T-helper 1 cell treated with Interleukin-12 subunit alpha and Interleukin-12 subunit beta and Interleukin-4 antibody, amounts not matched to agents 30 ng/mL and 1 ng/mL, for 36 hours (primary cell): ENCODE measurements at regions not wholly inside any gene's neighbourhood (a gene's known extent, or its start where the extent isn't known, plus 50 kb on each side); places are given as distances from the start of the nearest gene placed in this dataset.
"Not testable (repeated sequence)": the region's sequence is repeated elsewhere in the genome, so short reads cannot be mapped to it uniquely, and the experiment has no call there.

Experiments used
- intact Hi-C: fragments of 100-400 bp; cut with micrococcal nuclease; formaldehyde crosslinking; loops from one replicate; pipeline ENCODE4 v1.15.1; 2024

DNA sequence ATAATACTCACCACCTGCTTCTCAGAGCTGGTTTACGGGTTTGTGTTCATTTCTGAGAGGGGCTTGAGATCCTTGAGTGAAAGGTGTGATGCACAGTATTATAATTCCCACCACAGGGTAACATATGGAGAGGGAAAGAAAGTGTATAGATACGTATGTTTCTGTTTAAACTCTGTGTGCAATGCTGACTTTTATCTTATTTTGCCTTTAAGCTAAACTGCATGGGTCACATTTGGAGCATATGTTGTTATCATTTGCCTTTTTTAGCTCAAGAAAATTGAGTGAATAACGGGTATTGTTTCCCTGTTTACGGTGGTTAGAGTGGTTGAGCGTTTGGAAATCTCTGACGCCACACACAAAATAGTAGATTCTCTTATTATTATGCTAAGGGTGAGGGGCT, 191.1 kb upstream of the NFIA start:
- intact Hi-C loops = no loop called here

DNA sequence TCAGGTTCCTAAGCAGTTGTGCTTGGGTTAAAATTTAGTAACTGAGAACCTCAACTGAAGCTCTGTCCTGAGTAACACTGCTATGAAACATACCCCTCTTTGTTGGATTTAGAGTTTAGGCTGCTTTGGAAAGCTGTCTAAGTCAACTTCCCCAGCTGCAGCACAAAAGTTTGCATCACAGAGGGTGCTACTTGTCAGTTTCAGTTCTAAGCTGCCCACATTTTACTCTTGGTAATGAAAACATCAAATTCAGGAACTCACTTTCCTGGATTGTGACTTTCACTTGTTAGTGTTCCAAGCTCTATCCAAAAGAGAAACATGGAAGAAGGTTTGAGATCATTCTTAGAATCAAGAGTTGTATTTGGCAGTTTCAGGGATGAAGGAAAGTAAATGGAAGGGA, 191.7 kb upstream of the NFIA start:
- intact Hi-C loops = no loop called here

DNA sequence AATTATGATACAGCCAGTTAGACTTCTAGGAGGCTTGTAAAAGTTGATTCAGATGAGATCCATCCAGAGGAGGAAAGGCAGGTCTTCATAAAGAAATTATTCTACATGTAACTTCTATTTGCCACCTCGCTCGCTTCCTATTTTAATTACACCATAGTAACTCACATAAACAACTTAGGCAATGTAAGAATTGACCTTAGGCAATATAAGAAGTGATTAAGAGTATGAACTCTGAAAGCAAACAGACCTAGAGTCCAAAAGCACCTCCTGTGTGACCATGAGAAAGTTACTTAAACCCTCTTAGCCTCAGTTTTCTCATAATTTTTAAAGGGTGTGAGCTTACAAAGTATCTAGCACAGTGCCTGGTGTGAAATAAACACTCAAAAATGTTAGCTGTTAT, 192.7 kb upstream of the NFIA start:
- intact Hi-C loops = no loop called here

DNA sequence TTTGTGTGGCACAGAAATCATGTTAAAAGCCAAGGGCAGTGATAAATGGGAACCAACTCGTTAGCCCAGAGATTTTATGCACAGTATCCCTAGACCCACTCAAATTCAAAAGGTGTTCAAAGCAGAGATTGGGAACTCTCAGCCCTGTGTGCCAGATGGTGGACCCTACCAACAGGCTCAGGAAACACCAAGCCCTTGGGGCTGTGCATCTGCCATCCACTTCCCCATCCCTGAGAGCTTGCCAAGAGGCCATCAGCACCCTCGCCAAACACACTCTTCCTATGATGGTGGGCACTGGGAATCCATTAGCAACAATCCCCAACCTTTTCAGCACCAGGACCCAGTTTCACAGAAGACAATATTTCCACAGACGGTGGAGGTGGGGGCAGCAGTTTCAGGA, 194.2 kb upstream of the NFIA start:
- intact Hi-C loops = no loop called here

DNA sequence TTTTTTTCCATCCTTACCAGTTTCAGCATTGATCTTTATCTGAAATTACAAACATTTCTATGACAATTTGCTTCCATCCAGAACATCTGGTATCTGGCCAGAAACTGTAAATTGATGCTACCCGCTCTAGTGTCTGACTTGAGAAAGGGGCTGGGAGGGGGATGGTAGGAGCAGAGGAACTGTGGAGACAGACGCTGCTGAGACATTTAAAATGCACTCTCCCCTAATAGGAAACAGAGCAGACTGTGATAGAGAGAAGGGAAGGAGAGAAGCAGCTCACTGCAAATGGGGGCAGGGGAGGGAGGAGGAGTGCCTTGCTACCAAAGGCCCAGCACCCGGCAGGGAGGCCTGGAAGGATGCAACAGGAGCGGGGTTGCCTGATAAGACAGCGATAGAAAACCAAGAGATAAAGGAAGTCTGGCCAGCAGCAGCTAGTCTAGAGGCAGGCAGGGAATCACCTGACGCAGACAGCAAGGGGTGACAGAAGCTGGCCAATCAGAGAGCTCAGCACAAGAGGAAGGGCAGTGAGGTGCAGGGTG, 195.5 kb upstream of the NFIA start:
- intact Hi-C loops = no loop called here

DNA sequence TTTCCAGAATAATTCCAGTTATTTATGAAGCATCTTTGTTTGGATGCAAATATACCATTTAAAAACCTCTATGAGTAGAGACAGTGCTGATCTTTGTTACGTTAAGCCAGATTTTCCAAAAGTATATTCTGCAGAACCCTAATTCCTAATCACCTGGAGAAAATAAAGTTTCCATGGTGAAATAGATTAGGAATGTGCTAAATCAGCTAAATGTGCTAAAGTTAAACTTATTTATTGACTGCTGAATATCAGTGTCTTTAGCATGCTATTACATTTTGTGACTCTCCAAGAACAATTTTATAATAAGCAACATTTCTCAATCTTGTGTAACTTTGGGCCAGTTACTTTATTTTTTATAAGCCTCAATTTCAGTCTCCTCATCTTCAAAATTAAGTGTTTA, 196.3 kb upstream of the NFIA start:
- intact Hi-C loops = no loop called here

DNA sequence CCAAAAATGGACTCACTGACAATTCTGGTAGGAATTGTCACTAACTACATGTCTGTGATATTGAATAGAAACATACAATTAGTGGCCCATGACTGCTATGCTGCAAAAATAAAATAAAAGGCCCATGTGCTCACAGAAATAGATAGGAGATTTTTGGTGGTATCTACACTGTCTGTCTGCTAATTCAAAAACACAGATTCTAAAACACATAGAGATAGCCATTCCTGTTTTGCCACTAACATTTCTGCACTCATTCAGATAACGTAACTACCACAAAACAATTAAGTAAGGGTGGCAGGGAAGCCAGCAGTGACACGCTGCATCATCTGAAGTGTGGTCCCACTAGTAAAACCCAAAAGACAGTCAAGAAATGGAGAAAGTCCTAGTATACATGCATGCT, 202.2 kb upstream of the NFIA start:
- intact Hi-C loops = no loop called here

DNA sequence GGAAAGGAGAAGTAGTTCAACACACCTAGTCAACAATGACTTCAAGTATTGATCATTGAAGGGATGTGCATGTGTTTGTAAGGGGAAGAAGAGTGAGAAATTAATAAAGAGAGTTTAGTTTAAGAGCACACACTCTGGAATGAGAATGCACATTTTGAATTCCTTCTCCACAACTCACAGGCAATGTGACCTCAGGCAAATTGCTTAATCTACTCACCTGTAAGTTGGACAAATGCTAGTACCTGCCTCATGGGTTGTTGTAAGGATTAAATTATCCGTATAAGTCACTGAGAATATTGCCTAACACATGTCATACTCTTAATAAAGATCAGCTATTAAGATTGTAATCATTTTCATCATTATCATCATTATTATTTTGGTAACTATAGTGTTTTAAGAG, 204.0 kb upstream of the NFIA start:
- intact Hi-C loops = no loop called here

DNA sequence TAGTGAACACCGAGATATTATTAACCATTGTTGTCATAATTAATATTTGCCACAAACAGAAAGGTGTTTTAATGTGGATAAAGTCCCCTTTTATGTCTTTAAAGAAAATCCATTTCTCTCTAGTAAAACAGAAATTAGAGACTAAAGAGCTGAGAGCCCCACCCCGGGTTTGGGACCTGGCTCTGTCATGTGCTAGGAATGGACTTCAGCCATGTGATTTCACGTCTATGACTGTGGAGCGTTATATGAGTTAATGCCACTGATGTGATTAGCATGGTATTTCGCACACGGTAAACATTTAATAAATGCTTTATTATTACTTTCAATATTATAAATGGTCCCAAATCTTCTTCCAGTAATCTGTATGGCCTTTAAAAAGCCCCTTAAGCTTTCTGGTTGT, 205.0 kb upstream of the NFIA start:
- intact Hi-C loops = no loop called here

DNA sequence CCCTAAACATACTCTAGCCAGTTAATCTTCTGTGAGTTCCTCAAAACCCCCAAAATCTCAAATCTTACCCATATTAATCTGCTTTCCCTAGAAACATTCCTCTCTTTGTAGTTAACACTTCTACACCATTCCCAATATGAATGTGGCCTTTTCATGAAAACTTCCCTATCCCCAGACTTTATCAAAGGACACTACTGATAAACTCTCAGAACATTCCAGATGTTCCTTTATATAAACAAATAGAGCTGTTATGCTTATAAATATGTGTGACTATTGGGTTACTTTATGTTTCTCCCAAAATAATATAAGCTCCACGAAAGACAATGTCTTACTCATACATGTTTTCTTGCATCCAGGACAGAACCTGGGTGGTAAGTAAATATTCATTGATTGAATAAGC, 205.4 kb upstream of the NFIA start:
- intact Hi-C loops = no loop called here

DNA sequence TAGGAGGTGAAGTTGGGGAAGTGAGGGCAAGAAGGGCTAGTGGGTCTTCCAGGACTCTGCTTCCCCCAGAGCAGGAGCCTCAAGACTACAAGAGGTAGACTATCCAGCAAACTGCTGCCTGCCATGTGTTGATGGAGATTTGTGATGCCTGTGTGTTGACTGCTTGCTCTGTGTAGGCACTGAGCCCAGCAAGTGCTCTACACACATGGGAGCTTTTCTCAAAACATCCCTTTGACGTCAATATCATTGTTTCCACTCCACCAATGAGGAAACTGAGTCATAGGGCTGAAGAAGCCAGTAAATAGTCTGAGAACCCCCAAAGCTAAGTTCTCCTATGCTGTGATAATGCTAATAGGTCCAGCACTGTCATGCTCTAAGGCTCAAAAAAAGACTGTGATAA, 207.2 kb upstream of the NFIA start:
- intact Hi-C loops = no loop called here

DNA sequence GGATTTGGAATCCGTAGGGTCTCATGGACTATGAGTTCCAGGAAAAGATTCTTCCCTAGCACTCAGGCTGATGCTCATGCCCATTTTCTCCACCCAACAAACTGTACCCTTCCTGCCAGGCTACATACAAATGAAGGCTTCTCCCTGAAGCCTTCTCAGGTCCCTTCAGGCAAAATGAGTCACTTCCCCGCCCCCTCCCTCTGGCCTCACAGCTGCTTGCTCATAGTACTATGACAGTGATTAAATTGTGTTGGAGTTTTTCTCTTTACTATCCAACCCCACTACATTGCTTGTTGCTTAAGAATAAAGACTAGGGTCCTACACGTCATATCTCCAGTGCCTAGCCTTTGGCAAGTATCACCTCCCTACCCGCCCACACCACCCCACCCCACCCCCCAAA, 207.6 kb upstream of the NFIA start:
- intact Hi-C loops = no loop called here

DNA sequence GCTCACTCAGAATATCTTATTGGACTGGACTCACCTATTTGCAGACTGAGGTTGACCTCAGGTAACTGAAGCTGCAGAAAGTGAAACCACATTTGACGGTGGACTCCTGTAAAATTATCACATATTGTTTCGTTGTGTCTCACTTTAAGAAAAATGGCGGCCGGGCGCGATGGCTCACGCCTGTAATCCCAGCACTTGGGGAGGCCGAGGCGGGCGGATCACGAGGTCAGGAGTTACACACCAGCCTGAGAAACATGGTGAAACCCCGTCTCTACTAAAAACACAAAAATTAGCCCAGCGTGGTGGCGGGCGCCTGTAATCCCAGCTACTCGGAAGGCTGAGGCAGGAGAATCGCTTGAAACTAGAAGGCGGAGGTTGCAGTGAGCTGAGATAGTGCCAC, 209.0 kb upstream of the NFIA start:
- intact Hi-C loops = not testable (repeated sequence)

DNA sequence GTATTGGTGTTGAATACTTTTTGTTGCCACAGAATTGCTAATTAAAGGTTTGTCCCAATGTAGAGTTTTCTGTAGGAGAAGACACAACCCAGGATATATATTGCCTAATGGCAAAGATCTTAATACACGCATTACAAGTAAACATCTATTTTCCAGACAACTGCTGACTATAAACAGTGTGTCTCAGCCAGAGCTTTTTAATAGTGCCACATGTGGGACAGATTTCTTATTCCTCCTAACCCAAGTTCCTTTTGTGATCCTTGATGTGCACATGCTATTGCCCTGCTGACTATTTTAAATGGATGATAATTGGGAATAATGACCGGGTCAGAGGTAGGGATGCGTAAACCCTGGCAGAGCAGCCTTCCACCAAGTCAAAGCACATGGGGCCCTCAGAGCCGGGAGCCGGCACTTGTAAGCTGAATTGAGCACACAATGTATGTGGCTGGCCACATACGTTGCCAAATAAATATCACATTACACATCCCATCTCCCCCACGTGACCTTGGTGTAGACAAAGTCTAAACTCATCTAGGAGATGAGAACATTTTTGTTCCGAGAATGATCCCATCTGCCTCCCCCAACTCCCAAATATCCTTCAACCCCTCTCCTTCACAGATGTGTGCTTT, 209.8 kb upstream of the NFIA start:
- intact Hi-C loops = no loop called here

DNA sequence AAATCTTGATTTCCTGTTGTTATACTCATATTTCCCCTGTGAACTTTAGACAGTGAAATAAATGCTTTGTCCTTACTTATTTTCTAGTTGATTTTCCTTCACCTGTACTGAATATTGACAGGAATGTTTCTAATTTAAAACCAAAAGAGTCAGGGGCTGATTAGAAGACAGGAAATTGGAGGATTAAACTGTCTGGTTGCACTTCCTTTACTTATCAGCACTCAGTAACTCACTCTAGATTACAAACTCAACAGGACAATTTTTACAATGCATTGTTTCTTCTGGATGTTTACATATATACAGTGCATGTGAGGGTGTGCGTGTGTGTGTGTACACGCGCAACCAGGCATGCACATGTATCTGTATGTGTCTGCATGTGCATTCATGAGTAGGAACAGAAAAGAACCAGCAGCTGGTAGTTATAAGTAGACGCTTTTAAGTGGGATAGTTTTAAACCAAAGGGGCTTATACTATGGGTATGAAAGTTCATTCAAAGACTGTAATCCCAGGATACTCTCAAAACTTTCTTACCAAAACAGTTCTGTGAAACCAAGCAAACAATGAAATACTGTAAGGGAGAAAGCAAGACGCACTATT, 212.0 kb upstream of the NFIA start:
- intact Hi-C loops = no loop called here

DNA sequence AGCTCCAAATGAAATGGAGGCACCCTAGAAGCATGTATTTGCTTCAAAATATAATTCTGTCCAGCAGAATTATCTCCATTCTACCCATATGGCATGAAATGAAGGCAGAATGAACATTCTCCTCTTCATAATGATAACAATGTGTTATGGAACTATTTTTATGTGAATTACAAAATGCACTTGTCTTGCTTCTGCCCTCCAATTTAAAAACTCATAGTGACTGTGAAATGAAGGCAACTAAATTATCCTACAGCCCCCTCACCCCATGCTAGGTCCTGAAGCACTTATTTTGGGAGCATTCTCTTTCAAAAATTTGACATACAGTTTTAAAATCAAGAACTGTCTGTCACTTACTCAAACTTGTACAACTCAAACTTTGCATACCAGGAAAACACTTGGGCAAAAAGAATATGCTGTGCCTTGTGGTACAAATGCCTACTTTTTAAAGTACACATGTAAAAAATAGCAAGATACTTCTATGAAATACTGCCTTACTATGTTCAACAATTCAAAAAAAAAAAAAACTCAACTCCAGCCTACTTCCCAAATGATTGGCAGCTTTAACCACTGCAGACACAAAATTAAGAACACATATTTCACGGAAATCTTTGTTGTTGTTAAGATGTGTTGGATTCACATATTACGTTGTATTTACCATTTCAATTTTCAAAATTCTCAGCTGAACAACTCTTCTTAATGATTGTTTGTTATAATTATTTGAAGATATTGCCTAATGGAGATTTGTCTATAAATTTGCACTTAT, 213.3 kb upstream of the NFIA start:
- intact Hi-C loops = no loop called here

DNA sequence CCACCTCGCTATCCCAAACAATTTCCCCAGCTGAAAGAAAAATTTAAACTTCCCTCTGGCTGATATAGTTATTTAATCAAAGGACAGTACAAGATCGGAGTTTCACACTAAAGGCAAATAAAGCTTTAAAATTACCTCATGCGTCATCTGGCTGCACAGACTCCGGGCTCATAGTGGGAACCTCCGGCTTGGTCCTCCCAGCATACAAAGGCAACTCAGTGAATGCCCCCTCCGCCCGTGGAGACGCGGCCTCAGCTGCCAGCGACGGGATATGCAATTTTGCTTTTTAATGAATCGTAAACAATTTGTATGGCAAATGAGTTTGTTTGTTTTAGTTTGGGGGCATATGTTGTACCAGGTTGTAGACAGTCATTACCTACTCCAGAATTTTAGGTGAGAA, 214.6 kb upstream of the NFIA start:
- intact Hi-C loops = no loop called here

DNA sequence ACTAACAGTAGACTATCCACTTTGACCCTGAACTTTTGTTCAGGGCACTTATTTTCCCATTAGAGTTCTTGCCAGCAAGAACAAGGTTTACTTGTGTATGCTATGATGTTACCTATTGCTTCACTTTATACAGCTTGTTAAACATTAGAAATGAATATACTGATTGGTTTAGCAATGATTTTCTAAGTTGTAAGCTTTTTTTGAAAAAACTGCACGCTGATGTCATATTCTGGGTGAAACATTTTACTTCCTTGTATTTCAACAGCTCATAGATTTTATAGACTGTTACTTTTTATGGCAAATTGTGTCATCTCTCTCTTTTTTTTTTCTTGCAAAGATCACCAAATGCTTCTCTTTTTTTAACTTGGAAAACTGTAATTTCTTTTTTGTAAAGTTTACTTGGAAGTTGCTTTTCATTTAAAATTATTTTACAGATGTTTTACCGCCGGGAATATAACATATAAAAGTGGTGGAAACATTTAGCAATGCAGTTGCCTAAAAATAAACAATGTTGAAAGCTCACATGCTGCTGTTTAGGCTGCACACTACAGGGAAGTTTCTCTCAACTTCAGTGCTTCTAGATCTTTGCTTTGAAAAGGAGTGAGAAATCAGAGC, 215.3 kb upstream of the NFIA start:
- intact Hi-C loops = no loop called here

DNA sequence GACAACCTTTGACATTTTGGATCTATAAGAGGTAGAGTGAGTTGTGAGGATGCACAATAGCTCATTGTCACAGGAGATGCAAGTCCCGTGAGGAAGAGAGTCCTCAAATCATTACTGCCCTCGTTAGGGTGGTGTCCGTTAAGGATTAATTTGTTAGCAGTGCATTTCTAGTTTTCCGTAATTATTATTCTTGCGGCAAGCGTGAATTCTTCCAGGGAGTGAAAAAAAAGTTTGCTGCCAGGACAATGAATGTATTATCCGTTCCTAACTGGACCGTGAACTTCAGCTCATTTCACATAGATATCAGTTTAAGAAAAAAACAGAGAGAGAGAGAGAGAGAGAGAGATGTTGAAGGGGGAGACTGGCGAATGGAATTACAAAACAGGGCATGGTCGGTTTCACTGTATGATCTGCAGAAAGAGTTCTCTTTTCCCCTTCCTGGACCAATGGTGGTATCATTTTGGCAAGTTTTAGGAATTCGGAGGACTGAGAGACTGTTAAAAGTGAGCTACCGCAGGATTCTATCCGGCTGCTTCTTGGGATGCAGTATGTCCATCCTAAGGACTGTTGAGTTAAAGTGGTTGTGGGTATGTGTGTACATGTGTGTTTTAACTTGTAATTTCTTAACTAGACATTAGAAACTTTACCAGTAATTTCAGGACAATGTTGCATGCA, 216.0 kb upstream of the NFIA start:
- intact Hi-C loops = no loop called here

DNA sequence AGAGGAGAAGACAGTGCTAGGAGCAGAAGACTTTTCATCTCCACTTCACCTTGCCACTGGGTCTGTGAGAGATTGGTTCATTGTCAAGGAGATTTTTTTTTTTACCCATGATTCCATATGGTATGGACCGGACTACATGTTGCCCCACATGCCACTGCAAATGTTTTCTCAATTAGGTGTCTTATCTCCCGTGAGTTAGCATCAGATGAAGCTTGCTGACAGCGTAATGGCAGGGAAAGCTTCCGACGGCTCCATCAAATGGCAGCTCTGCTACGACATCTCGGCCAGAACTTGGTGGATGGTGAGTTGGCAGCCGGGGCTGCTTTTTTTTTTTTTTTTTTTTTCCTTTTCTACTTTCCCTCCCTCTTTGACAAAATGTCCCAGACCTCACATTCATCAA, 217.2 kb upstream of the NFIA start:
- intact Hi-C loops = no loop called here

DNA sequence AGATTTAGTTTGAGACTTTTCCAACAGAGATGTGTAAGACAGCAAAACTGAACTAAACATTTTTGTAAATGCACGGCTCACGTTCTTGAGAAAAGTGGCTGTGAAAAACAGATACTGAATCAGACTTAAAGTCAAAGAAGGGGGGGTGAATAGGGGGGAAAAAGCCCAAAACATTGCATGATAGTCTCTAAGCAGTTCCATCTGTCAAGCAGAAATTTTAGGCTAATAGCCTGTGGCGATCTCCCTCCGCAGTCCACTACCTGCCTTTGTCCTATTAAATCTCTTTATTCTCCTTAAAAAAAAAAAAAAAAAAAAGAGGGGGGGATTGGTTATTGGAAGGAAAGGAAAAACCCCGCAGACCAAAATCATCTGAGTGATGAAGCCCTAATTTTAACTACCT, 217.6 kb upstream of the NFIA start:
- intact Hi-C loops = no loop called here

DNA sequence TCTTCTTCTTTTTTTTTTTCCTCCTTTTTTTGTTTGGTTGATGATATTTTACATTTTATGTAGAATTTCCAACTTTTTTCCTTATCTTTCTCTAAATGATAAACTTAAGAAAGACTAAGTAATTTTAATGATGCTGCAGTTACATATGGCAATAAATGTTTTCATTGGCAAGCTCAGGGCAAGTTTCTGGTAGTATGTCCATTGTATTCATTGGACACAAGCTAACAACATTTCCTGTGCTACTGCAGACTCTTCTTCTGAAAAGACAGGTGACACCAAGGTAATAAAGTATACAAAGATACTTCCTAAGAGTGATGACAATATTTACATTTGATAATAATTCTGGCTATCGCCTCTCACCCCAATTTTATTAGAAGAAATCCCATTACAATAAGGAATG, 219.2 kb upstream of the NFIA start:
- intact Hi-C loops = no loop called here
